CD4-positive, alpha-beta memory T cell (primary cell): ENCODE measurements at regions not wholly inside any gene's neighbourhood (a gene's known extent, or its start where the extent isn't known, plus 50 kb on each side); places are given as distances from the start of the nearest gene placed in this dataset.

ENCODE experiments used
- CTCF ChIA-PET: fragments of 350-600 bp; sonication (Branson Sonifier 250); formaldehyde crosslinking; loops from one replicate; lab custom pipeline; 2021; ENCODE audit warnings: inconsistent platforms; ENCODE audit not compliant: partially characterized antibody; lab: Charles Lee
- POLR2A ChIA-PET: fragments of 350-600 bp; sonication (Branson Sonifier 250); formaldehyde crosslinking; loops from one replicate; lab custom pipeline; 2021; ENCODE audit not compliant: partially characterized antibody; lab: Charles Lee
- DNase-seq, 5 donors: peaks; one replicate each; pipeline versions ENCODE4 v3.0.0 to v3.0.0-alpha.2; 2020 to 2022; ENCODE audit warnings: mixed read lengths in 1 of 5
- H3K27ac ChIP-seq: one replicate; pipeline ENCODE4 v1.7.0; 2013; ENCODE audit warnings: low read depth, low read length
- H3K27me3 ChIP-seq: 2 replicates; pipeline ENCODE4 v1.7.0; 2013; ENCODE audit warnings: mild to moderate bottlenecking, low read length, moderate library complexity; ENCODE audit not compliant: insufficient read depth
- H3K36me3 ChIP-seq: 2 replicates; pipeline ENCODE4 v1.7.0; 2013; ENCODE audit warnings: mild to moderate bottlenecking, low read length, moderate library complexity; ENCODE audit not compliant: insufficient read depth
- H3K4me1 ChIP-seq: 2 replicates; pipeline ENCODE4 v1.7.0; 2013; ENCODE audit warnings: mild to moderate bottlenecking, low read length, moderate library complexity; ENCODE audit not compliant: insufficient read depth
- H3K4me3 ChIP-seq, 2 donors: one replicate each; pipeline ENCODE4 v1.7.0; 2013; ENCODE audit warnings: low read length in 2 of 2, mild to moderate bottlenecking in 1 of 2
- H3K9me3 ChIP-seq, 2 donors: one replicate each; pipeline ENCODE4 v1.7.0; 2013; ENCODE audit warnings: low read length in 2 of 2, control low read depth in 1 of 2; ENCODE audit not compliant: control insufficient read depth in 1 of 2
- H3K27ac Mint-ChIP-seq, 7 donors: one replicate each; pipeline ENCODE4 v1.8.0; 2020 to 2021; ENCODE audit warnings: mixed read lengths in 7 of 7, mild to moderate bottlenecking in 6 of 7, inconsistent platforms in 3 of 7, moderate library complexity in 3 of 7
- H3K27me3 Mint-ChIP-seq, 2 donors: one replicate each; pipeline ENCODE4 v1.8.0; 2020 to 2021; ENCODE audit warnings: mixed read lengths in 2 of 2
- H3K36me3 Mint-ChIP-seq, 2 donors: one replicate each; pipeline ENCODE4 v1.8.0; 2020 to 2021; ENCODE audit warnings: mixed read lengths in 2 of 2, inconsistent platforms in 1 of 2, mild to moderate bottlenecking in 1 of 2
- H3K4me1 Mint-ChIP-seq, 4 donors: one replicate each; pipeline ENCODE4 v1.8.0; 2020 to 2021; ENCODE audit warnings: mixed read lengths in 4 of 4, mild to moderate bottlenecking in 1 of 4
- H3K4me3 Mint-ChIP-seq, 8 donors: one replicate each; pipeline ENCODE4 v1.8.0; 2020 to 2021; ENCODE audit warnings: mixed read lengths in 8 of 8, mild to moderate bottlenecking in 7 of 8, moderate library complexity in 6 of 8, inconsistent platforms in 3 of 8
- H3K9me3 Mint-ChIP-seq, 8 donors: one replicate each; pipeline ENCODE4 v1.8.0; 2020 to 2021; ENCODE audit warnings: mixed read lengths in 8 of 8, mild to moderate bottlenecking in 5 of 8, inconsistent platforms in 3 of 8, moderate library complexity in 1 of 8
- intact Hi-C: fragments of 100-400 bp; cut with micrococcal nuclease; formaldehyde crosslinking; loops from one replicate; pipeline ENCODE4 v1.15.1; 2023

DNA sequence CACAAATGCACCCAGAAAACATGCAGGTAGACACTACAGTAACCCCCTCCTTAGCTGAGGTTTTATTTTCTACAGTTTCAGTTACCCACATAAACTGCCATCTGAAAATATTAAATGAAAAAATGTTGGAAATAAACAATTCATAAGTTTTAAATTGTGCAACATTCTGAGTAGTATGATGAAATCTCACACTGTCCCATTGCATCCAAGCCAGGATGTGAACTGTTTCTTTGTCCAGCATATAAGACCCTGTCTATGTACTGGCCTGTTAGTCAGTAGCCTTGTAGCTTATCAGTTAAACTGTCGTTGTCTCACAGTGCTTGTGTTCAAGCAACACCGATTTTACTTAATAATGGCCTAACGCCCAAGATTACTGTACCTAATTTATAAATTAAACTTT lies 630.5 kb downstream of the ANXA1 start:
- Histone ChIP-seq H3K27ac (no peak overlapping the region), H3K4me1 (no peaks in the 10 kb centered on the region), H3K4me3 (no peak overlapping the region), H3K36me3 (no peaks in the 10 kb centered on the region), H3K9me3 (no peaks in the 10 kb centered on the region), H3K27me3 (no peaks in the 10 kb centered on the region)
- no peak for DNase-seq
- H3K4me1 Mint-ChIP-seq: no peaks in the 10 kb centered on the region
- H3K4me3 Mint-ChIP-seq: no peak overlapping the region
- peaks cover 0 to 20% (median 6%) of the 10 kb centered on the region in 8 donors for H3K9me3 Mint-ChIP-seq
- intact Hi-C loops: no loop called here
- H3K27ac Mint-ChIP-seq: no peak overlapping the region
- ChIA-PET CTCF (no interaction called here), POLR2A (no interaction called here)
- no peaks in the 10 kb centered on the region for H3K36me3 Mint-ChIP-seq
- H3K27me3 Mint-ChIP-seq: no peaks in the 10 kb centered on the region

DNA sequence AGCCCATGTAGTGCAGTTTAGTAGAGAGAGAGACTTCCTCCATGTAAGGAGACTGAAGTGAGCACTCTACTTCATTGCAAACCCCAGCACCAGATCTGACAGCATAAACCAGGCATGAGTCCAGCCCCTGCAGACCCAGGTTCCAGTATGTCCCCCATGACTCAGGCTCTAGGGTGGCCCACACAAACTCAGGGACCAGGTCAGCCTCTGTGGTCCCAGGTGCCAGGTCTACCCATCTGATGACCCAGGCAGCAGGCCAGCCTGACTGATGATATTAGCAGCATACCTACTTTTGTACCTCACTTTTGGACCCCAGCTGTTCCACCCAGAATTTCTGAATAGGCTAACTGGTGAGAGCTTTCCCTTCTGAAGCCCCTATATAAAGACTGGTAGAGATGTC lies 647.8 kb downstream of the ANXA1 start:
- no peak for DNase-seq
- Mint-ChIP-seq H3K27ac (no peak overlapping the region), H3K4me3 (no peak overlapping the region), H3K9me3 (peaks cover 0 to 10% (median 3%) of the 10 kb centered on the region in 8 donors), H3K4me1 (no peaks in the 10 kb centered on the region), H3K27me3 (no peaks in the 10 kb centered on the region), H3K36me3 (no peaks in the 10 kb centered on the region)
- H3K4me3 ChIP-seq: no peak overlapping the region
- ChIA-PET CTCF (no interaction called here), POLR2A (no interaction called here)
- no peak overlapping the region for H3K27ac ChIP-seq
- H3K9me3 ChIP-seq: no peaks in the 10 kb centered on the region
- no peaks in the 10 kb centered on the region for H3K36me3 ChIP-seq
- intact Hi-C loops: no loop called here
- no peaks in the 10 kb centered on the region for H3K4me1 ChIP-seq
- H3K27me3 ChIP-seq: no peaks in the 10 kb centered on the region

DNA sequence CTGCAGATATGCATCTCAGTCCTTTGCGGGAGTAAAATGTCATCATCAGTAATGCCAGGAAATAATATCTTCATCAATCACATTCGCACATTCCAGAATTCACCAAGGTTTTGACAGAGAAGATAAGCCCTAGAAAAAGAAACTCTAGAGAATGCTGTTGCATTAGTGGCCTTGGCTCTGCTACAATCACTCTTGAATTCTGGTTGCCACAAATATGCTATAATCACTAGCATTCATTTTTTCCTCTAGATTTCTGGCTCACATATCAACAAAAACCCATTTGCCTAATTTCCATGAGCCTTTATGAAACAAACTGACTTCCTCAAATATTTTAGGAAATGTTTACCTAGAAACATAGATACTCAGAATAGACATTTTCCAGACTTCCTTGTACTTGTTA lies 653.4 kb downstream of the ANXA1 start:
- Mint-ChIP-seq H3K4me1 (no peaks in the 10 kb centered on the region), H3K4me3 (no peak overlapping the region), H3K9me3 (peaks cover 0 to 12% (median under 1%) of the 10 kb centered on the region in 8 donors), H3K27me3 (no peaks in the 10 kb centered on the region), H3K27ac (no peak overlapping the region), H3K36me3 (no peaks in the 10 kb centered on the region)
- Histone ChIP-seq H3K36me3 (no peaks in the 10 kb centered on the region), H3K4me1 (no peaks in the 10 kb centered on the region), H3K27ac (no peak overlapping the region), H3K4me3 (no peak overlapping the region), H3K27me3 (no peaks in the 10 kb centered on the region), H3K9me3 (no peaks in the 10 kb centered on the region)
- ChIA-PET CTCF (no interaction called here), POLR2A (no interaction called here)
- no peak for DNase-seq
- intact Hi-C loops: no loop called here

DNA sequence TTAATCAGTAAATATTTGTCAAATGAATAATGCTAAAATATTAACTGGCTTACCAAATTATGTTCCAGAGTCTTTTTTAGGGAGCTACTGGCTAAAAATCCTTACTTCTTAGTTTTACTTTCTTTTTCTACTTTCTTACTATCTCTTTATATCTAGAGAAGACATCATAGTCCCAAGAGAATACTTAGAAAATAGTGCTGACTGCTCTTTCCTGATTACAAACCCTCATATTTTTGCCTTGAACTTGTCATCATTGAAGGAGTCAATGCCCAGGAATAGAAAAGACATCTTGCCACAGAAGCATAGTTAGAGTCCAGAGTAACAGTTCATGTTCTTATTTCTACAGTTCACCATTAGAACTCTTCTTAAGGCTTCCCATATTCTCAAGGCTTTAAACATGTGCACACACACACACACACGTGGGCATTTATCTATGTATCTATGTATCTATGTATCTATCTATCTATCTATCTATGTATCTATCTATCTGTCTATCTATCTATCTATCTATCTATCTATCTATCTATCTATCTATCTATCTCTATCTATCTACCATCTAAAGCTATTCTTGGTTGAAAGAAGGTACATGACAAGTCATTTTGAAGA lies 654.3 kb downstream of the ANXA1 start:
- POLR2A ChIA-PET: no interaction called here
- Mint-ChIP-seq H3K9me3 (peaks cover 0 to 12% (median 0%) of the 10 kb centered on the region in 8 donors), H3K4me3 (no peak overlapping the region), H3K4me1 (no peaks in the 10 kb centered on the region), H3K36me3 (no peaks in the 10 kb centered on the region), H3K27ac (no peak overlapping the region), H3K27me3 (no peaks in the 10 kb centered on the region)
- Histone ChIP-seq H3K4me3 (no peak overlapping the region), H3K9me3 (no peaks in the 10 kb centered on the region), H3K4me1 (no peaks in the 10 kb centered on the region), H3K27me3 (no peaks in the 10 kb centered on the region), H3K36me3 (no peaks in the 10 kb centered on the region), H3K27ac (no peak overlapping the region)
- no peak for DNase-seq
- CTCF ChIA-PET: no interaction called here
- intact Hi-C loops: no loop called here

DNA sequence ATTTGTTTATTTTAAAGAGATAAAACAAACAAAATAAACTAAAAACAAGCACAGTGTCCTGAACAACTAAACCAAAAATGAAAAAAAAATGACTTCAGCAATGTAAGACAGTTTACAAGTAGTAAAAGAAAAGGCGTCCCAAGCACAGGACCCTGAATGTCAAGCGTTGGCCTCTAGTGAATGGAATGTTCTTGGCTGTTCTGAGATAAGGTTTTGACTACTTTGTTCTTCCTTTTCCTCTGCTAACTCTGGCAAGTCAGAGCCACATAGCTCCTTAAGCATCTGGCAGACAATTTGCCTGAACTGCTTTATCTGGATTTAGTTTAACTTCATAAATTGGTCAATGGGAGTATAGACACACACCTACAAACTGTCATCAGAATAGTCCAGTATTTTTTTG lies 655.2 kb downstream of the ANXA1 start:
- Histone ChIP-seq H3K27ac (no peak overlapping the region), H3K9me3 (no peaks in the 10 kb centered on the region), H3K36me3 (no peaks in the 10 kb centered on the region), H3K4me1 (no peaks in the 10 kb centered on the region), H3K4me3 (no peak overlapping the region), H3K27me3 (no peaks in the 10 kb centered on the region)
- H3K27ac Mint-ChIP-seq: no peak overlapping the region
- DNase-seq: no peak
- H3K4me1 Mint-ChIP-seq: no peaks in the 10 kb centered on the region
- no peak overlapping the region for H3K4me3 Mint-ChIP-seq
- H3K9me3 Mint-ChIP-seq: peaks cover 0 to 12% (median 0%) of the 10 kb centered on the region in 8 donors
- no peaks in the 10 kb centered on the region for H3K36me3 Mint-ChIP-seq
- intact Hi-C loops: no loop called here
- H3K27me3 Mint-ChIP-seq: no peaks in the 10 kb centered on the region
- ChIA-PET POLR2A (no interaction called here), CTCF (no interaction called here)

DNA sequence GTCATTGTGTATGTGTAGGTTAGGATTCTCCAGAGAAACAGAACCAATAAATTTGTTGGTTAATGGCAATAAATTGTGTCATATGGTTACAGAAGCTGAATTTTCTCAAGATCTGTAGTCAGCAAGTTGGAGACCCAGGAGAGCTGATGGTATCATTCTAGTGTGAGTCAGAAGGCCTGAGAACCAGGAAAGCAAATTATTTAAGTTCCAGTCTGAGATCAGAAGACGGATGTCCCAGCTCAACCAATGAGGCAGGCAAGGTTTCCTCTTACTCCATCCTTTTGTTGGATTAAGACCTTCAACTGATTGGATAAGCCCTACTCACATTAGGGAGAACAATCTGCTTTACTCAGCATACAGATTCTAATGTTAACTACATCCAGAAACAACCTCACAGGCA lies 656.3 kb downstream of the ANXA1 start:
- no peak overlapping the region for H3K4me3 Mint-ChIP-seq
- H3K27ac ChIP-seq: no peak overlapping the region
- H3K36me3 Mint-ChIP-seq: no peaks in the 10 kb centered on the region
- no peaks in the 10 kb centered on the region for H3K4me1 Mint-ChIP-seq
- peaks cover 0 to 15% (median 0%) of the 10 kb centered on the region in 8 donors for H3K9me3 Mint-ChIP-seq
- POLR2A ChIA-PET: no interaction called here
- CTCF ChIA-PET: no interaction called here
- H3K27ac Mint-ChIP-seq: no peak overlapping the region
- H3K4me3 ChIP-seq: no peak overlapping the region
- H3K4me1 ChIP-seq: no peaks in the 10 kb centered on the region
- DNase-seq: no peak
- no peaks in the 10 kb centered on the region for H3K36me3 ChIP-seq
- intact Hi-C loops: no loop called here
- H3K9me3 ChIP-seq: no peaks in the 10 kb centered on the region
- H3K27me3 Mint-ChIP-seq: no peaks in the 10 kb centered on the region
- H3K27me3 ChIP-seq: no peaks in the 10 kb centered on the region

DNA sequence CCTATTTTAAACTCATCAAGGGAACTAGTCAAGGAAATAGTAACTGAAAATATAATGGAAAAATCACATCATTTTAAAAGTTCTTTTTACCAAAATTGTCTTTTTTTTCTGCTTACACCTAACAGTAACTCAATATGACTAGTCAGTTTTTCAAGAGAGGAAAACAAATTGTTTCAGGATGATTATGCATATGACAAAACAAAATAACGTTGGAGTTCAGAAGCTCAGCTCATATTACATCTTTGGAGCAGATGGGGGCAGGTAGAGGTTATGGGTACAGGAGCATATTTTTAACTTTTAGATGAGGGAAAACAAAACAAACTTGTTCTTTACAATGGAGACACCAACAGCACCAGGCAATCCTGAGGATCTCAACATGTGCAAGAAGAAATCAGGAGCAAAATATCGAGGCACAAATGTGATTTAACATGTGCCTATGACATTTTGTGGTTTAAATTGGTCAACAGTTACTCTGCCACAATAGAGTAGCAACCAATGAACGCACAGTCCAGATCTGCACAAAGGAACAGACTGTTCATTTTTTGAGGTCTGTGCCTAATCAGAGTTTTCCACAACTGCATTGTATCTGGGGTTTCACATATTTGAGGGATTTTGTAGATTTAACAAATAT lies 659.0 kb downstream of the ANXA1 start:
- Histone ChIP-seq H3K27me3 (no peaks in the 10 kb centered on the region), H3K4me1 (no peaks in the 10 kb centered on the region), H3K36me3 (no peaks in the 10 kb centered on the region), H3K4me3 (no peak overlapping the region), H3K9me3 (no peaks in the 10 kb centered on the region), H3K27ac (no peak overlapping the region)
- POLR2A ChIA-PET: no interaction called here
- intact Hi-C loops: no loop called here
- no peaks in the 10 kb centered on the region for H3K27me3 Mint-ChIP-seq
- CTCF ChIA-PET: no interaction called here
- H3K4me3 Mint-ChIP-seq: no peak overlapping the region
- no peak overlapping the region for H3K27ac Mint-ChIP-seq
- H3K9me3 Mint-ChIP-seq: peaks cover 0 to 8% (median under 1%) of the 10 kb centered on the region in 8 donors
- no peaks in the 10 kb centered on the region for H3K36me3 Mint-ChIP-seq
- no peak for DNase-seq
- no peaks in the 10 kb centered on the region for H3K4me1 Mint-ChIP-seq
